ACHN (cell line): ENCODE measurements at regions not wholly inside any gene's neighbourhood (a gene's known extent, or its start where the extent isn't known, plus 50 kb on each side); places are given as distances from the start of the nearest gene placed in this dataset.
"Not testable (repeated sequence)": the region's sequence is repeated elsewhere in the genome, so short reads cannot be mapped to it uniquely, and the experiment has no call there.

Experiments used
- DNase-seq: peaks from one replicate; pipeline ENCODE4 v3.0.0-alpha.2; 2015
- in situ Hi-C: cut with HindIII; loops from 2 replicates; pipeline ENCODE4 v1.10.0; 2017; ENCODE audit warnings: low sequenced_read_pairs, low pct_ligation_motif_present, low pct_unique_long_range_greater_than_20kb

DNA sequence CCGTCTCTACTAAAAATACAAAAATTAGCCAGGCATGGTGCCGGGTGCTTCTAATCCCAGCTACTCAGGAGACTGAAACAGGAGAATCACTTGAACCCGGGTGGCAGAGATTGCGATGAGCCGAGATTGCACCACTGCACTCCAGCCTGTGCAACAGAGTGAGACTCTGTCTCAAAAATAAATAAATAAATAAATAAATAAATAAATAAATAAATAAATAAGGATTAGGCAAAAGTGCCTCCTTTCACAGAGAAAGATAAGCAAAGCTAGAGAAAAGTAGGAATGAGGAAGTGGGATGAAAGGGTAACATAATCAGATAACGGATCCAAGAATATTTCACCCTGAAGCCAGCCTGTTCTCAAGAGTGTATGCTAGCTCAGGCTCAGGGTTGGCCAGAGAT lies 869.6 kb upstream of the AUTS2 start:
- in situ Hi-C loops: not testable (repeated sequence)

DNA sequence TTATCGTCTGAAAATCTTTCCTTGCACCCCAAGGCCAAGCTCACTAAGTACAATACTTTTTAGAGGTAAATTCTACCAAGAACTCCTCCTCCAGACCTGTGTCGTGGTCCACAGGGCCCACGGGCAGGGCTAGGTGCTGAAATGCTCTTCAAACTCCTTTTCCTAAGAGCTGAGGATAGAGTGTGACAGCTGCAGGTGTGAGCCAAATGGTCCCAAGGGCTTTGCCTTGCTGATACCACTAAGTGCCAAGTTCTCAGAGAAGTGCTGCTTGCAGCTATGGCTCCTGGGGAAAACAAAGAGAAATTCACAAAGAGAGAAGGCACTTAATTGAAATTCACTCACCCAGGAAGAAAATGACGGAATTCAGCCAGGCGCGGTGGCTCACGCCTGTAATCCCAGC lies 868.9 kb upstream of the AUTS2 start:
- DNase-seq: no peak

More for the DNA sequence above, 869.6 kb upstream of the AUTS2 start:
- DNase-seq: not testable (repeated sequence)

DNA sequence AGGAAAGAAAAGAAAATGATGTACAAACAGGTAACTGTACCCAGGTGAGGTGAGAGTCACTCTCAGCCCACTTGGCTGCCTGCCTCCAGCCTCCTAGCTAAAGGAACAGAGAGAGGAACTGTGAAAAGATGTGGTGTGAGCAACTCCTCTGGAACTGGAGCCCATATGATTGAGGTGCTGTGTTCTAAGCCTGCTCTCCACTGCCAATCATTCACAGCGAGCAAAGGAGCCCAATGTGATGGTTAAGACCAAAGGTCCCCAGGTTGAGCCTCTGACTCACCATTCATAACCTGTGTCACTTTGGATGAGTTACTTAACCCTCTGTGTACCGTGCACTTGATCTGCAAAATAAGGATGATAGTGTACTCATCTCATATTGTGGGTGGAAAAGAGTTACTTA lies 868.1 kb upstream of the AUTS2 start:
- in situ Hi-C loops: no loop called here
- DNase-seq: no peak

More for the DNA sequence above, 868.9 kb upstream of the AUTS2 start:
- in situ Hi-C loops: no loop called here

DNA sequence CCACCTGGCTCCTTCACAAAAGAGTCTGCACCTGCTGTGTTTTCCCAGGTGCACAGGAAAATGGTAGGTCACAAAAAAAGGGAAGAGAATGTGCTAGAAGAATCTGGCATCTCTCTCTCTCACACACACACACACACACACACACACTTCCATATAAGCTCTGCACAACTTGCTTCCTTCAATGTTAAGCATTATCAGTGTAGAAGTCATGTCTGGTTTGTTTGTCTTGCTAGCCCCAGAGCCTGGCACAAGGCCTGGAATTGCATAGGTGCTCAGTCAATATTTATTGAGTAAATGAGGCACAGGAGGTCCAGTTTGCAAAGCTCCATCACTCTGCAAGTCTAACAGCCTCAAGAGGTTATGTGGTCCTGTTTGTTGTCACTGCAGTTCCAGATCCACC lies 867.3 kb upstream of the AUTS2 start:
- in situ Hi-C loops: no loop called here
- no peak for DNase-seq

DNA sequence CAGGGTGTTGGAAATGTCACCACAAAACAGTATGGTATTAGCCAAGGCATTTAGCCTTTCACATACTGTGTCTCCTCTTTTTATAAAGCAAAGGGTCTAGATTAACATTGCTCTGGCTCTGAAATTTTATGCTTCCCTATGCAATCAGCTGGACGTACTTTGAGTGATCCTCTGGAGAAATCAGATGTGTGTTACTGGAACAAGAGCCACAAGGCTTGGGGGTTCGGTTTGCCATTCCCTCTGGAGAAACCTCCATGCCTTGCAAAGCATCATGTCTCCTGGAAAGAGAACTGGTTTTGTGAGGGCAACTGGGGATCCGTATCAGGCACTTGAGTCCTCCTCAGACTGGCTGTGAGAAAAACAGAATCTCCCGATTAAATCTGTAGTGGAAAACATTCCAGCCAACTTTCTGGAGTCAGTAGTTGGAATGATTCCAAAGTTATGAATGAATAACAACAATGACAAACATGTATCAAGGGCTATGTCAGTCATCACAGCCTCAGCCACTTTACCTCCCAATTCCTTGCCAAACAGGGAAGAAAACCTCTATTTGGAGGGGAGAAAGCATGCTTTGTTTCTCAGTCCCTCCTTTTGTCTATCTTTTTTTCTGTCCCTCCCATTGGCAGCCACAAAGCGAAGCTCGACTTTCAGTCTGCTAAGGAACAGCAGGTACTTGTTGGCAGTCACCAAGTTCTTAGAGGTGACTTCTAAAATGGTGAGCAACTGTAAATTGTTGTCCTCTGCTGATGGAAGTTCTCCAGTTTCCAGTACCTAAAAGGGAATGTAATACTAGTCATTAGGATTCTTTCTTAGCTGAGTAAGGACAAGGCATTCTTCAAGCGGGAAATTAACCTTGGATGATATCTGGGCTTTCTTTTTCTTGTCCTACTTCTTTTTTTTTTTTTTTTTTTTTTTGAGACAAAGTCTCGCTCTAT lies 864.8 kb upstream of the AUTS2 start:
- DNase-seq: no peak
- in situ Hi-C loops: no loop called here

DNA sequence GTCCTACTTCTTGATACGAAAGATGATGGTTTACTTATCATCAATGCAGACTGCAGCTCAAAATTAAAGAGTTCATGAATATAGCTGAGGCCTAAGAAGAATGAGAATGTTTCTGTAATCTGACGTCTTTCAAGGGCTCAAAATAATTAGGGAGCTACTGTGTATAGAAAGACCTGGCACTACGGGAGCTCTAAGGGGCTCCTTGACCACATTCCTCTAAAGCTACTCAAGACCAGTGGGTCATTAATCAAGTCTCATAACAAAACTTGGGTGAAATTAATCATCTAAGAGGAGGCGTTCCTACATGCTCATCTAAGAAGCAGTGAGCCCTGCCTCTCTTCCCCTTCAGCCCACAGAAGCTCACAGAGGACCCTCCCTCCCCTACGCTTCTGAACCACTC lies 863.8 kb upstream of the AUTS2 start:
- DNase-seq: no peak
- in situ Hi-C loops: no loop called here

DNA sequence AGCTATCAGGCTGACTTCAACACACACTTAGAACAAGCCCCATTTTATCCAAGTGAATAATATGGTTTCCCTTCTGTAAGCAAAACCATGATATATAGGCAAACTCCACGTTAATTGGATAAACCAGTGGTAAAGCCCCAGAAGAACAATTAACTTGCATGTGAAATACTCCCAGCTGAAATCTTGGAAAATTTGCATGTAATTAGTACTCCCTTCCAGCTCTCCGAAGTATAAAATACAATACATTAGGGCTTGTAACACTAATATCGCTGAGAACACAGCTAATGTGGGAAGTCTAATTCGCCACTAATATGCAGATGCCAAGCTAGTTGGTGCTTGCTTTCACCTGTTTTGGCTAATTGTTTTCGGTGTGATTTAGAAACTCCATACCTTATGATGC lies 859.0 kb upstream of the AUTS2 start:
- in situ Hi-C loops: no loop called here
- DNase-seq: no peak

DNA sequence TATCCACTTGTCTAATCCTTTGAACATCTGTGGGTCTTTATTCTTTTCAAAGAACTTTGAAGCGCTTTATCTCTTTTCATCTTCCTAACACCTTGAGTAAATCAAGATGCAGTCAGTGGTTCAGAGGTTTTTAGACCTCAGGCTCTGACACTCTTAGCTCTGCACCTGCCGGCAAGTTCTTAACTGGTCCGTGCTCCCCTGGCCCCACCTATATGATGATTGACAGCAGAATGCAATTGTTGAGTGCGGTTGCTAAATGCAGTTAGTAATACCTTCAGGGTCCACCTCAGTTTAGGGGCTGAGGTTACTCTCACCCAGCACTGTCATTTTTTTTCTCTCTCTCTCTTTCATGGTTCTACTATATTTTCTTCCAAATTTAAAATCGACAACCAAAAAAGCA lies 854.2 kb upstream of the AUTS2 start:
- in situ Hi-C loops: no loop called here
- DNase-seq: no peak

DNA sequence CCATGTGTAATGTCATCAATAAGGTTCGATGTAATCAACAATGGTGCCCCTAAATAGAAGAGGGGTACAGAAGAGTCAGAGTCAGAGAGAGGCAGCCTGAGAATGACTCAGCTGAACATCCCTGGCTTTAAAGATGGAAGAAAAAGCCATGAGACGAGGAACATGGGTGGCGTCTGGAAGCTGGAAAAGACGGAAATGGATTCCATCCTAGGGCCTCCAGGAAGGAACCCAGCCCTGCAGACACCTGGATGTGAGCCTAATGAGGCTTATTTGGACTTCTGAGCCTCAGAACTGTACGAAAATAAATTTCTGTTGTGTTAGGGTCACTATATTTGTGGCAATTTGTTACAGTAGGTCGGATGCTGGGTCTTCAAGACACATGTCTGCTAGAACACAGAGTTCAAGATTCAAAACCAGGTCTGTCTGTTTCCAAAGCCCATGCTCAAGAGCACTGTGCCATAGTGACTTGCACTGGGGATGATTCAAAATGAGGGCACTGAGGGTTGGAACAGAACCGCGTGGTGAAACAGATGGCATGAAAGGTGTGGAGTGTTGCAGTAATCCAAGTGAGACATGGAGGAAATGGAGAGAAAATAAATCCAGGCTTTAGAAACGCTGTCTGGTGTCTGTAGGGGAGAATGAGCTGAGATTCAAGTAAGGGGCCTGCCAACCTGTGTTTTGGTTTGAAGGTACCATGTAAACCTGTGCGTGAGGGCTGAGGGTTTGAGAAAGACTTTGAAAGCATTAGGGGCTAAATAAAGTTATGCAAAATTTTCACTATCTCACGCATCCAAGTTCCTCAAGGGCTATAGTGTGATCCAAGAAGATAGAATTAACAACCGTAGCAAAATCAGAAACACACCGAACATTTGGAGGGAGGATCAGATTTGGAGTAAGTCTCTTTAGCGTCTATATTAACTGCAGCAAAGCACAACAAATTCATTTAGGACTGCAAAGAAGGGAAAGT lies 849.1 kb upstream of the AUTS2 start:
- in situ Hi-C loops: no loop called here
- no peak for DNase-seq

DNA sequence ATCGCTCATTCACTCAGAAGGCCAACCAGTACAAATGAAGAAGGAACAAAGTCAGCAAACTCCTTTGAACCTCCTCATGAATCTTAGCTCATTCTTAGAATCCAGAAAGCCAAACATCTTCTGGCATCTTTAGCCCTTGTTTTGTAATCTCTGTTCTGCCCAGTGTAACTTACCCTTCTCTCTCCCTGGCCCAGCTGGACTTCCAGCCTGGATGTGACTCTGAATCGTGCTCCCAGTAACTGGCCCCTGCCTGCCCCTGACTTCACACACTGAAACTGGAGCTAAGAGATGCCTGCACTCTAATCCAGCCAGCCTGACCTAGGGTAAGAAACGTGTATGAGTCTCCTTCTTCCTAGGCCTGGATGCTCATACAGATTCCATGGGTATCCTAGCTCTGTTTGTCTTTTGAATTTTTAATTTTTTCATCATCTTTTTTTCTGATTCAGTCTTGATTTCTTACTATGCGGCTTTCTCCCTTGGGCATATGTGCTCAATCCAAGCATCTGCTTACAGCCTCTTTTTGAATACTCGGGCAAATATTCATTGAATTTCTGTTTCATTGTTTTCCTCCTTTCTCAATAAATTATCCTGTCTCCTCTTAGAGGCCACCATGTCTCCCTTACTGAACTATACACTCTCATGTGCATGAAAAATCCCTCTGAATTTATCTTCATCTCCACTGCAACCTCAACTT lies 845.6 kb upstream of the AUTS2 start:
- in situ Hi-C loops: no loop called here
- no peak for DNase-seq

DNA sequence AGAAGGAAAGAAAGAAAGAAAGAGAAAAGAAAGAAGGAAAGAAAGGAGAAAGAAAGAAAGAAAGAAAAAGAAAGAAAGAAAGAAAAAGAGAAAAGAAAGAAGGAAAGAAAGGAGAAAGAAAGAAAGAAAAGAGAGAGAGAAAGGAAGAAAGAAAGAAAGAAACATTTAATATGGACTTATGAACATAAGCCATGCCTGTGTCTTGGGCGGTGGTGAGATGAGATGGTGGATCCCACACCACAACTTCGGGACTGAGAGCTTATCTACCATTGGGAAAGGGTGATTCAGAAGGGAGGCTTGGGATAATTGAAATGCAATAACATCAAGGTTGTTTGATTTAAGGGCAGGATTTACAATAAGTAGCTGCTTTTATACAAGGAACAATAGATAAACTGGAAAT lies 843.9 kb upstream of the AUTS2 start:
- in situ Hi-C loops: no loop called here
- no peak for DNase-seq

DNA sequence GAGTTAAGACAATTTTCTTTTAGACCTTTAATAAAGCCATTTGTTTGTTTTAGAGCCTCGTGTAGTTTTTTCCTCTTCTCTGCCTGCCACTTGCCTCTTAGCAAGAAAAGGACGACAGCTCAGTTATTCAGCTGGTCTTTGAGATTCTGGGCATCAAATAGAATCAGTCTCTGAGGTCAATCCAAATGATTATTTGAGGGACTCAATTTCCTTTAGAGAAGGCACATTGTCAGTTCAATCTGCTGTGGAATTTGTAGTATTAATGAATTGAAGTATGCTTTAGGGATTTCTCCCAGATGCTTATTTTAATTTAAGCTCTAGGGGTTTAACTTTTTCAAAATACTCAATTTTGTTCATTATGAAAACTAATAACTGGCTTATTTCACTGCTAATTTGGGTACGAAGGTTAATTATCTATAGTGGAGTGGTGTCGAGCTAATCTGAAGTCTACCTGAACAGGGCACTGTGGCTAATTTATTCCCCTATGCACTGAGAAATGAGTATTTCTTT lies 841.2 kb upstream of the AUTS2 start:
- no peak for DNase-seq
- in situ Hi-C loops: no loop called here

DNA sequence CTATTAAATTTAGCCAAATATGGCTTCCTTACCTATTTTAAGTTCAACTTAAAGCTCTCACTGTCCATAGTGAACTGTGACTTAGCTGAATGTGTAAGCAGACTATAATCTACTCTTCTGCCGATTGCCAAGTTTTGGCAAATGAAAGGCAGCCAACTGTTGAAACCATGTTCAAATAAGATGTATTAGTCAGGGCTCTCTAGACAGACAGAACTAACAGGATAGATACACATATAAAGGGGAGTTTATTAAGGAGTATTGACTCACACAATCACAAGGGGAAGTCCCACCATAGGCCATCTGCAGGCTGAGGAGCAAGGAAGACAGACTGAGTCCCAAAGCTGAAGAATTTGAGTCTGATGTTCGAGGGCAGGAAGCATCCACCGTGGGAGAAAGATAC lies 837.7 kb upstream of the AUTS2 start:
- in situ Hi-C loops: no loop called here
- DNase-seq: no peak

DNA sequence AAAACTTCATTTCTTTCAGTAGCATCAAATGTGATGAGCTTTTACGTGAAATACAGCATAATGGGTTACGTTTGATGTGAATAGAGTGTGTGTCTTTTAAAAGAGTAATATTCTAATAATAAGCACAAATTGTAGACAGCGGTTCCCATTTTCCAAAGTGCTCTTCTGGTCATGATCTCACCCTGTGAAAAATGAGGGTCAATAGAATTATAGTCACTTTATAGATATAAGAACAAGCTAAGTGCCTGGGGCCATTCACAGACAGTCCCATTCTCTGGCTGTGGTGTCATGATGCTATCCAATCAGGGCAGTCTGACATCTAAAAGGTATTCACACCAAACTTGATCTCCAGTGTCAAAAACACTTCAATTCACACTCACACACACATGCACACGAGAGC lies 830.8 kb upstream of the AUTS2 start:
- DNase-seq: no peak
- in situ Hi-C loops: no loop called here

DNA sequence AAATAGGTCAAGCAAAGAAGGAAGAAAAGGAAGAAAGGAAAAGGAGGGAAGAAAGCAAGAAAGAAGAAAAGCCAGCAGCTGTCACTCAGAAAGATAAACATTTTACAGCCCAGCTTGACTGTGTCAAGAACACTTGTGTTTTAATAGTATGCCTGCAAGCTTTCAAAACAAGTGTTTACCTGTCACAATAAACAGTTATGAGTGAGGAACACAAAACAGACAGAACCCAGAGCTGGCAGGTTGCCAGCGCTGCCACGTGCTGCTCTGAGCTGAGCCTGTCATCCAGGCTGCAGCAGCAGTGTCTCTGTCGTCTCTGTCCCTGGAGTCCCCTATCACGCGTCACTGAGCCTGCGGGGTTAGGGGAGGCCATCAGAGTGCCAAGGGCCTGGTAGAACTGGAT lies 827.6 kb upstream of the AUTS2 start:
- no peak for DNase-seq
- in situ Hi-C loops: no loop called here

DNA sequence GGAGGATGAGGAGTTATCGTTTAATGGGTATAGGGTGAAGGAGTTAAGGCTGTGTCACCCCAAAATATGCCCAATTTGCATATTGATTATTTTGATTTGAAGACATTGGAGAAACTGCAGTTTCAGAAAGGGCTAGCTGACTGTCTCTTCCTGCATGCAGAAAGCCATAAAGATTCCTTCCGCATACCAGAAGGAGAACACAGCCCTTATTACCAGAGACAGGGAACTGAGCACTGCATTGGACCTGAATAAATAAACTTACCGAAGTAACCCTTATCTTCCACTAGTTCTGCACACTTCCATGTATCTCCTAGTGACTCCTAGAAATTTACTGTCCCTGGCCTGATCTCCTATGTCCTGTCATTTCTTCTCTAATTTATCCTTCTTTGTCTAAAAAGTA lies 821.9 kb upstream of the AUTS2 start:
- no peak for DNase-seq

DNA sequence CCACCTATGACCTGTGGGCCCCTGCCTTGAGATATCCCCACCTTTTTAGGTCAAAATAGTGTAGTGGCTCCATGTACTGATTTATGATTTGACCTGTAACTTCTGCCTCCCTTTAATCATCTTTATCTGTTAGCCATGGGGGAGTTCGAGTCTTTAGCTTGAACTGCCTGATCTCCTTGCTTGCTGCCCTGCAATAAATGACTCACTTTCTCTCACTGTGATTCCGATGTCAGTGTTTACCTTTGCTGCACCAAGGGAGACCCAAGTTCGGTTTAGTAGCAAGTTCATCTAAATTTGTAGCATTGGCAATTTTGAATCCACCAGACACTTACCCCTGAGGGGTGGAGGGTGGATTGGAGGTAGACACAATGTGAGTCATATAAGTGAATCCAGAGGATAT lies 814.6 kb upstream of the AUTS2 start:
- in situ Hi-C loops: no loop called here
- DNase-seq: no peak

More for the DNA sequence above, 821.9 kb upstream of the AUTS2 start:
- in situ Hi-C loops: no loop called here

DNA sequence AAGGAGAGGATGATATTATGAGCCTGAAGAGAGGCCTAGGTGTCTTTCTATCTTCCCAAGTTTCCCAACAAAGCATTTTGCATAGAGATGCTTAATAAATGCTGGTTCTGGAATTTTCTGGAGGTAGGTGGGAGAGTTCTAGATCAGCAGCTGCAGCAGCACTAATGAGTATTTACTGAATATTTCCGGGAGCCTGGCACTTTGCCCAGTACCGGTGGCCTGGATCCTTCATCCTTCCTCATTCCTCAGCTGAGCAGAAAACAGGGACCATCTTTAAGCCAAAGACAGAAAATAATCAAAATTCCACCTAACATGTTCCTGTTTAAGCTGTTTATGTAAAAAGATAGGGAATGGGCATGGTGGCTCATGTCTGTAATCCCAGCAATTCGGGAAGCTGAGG lies 813.2 kb upstream of the AUTS2 start:
- in situ Hi-C loops: no loop called here
- DNase-seq: no peak

DNA sequence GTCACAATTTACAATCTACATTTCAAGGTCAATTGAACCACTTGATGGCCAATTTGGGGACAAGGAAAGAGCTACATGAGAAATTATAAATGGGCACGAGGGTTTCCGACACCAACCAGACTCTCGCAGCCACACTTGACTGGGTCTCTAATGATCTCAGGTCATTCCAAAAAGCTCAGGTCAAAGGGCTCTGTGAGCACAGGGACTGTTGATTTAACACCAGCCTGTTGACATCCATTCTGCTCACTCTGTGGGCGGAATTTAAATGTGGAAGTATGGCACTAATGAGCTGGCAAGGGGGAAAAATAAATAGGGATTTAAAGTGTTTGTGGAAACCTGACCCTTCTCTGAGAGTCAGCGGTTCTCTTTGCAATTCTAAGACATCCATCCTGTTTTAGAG lies 810.7 kb upstream of the AUTS2 start:
- in situ Hi-C loops: no loop called here
- DNase-seq: no peak
